GM19468 (cell line): ENCODE measurements at regions not wholly inside any gene's neighbourhood (a gene's known extent, or its start where the extent isn't known, plus 50 kb on each side); places are given as distances from the start of the nearest gene placed in this dataset.

Experiments used
- ATAC-seq: cut with Tn5 transposase; IDR thresholded peaks from one replicate; pipeline ENCODE4 v1.9.1; 2021; ENCODE audit warnings: mild to moderate bottlenecking, moderate library complexity, moderate number of reproducible peaks; ENCODE audit not compliant: unreplicated experiment; ENCODE audit errors: extremely low read depth

- ATAC-seq, result no peak
These were observed 454.5 kb downstream of the SUCLA2 start for GRCh38 chr13:47546391-47547225.

GRCh38 chr13:47545201-47546024 is 455.7 kb downstream of the SUCLA2 start:
- no peak for ATAC-seq

DNA sequence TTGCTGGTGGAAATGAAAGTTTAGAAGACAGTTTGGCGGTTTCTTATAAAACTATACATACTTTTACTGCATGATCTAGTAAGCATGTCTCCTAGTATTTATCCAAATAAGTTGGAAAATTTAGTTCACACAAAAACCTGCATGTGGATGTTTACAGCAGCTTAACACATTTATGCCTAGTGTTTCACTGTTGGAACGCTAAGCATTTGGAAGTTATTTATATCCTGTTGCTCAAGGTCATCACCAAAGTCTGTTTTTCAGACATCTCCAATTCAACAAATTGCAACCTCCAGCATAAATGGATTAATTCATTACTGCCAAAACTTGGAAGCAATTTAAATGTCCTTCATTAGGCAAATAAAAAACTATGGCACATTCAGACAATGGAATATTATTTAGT is 461.8 kb downstream of the SUCLA2 start:
- ATAC-seq, result no peak

GRCh38 chr13:47523771-47524170 is 477.3 kb downstream of the SUCLA2 start:
- no peak for ATAC-seq

DNA sequence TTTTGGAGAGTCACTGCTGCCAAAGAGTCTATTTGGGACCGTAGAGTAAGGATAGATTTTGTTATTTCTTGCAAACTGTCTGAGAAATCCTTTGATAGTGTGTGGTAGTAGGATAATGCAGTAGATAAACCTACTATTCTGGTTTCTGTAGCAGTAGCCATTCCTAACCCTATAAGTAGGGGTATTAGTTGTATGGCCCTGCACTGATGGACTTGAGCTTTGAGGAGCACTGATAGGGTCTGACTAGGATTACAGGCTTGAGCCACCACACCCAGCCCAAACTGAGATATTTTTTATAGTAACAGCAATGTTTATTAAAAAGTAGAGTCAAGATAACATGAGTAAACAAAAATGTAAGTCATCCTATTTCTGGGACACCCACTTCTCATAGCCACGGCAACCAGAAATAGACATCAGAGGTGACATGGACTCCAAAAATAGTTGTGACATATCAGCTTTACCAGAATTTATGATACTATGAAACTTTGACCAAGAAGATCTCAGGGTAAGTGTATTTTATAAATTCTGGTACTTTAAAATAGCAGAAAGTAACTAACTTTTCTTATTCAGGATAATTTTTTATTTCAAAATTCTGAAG is 479.1 kb downstream of the SUCLA2 start:
- ATAC-seq, result no peak

DNA sequence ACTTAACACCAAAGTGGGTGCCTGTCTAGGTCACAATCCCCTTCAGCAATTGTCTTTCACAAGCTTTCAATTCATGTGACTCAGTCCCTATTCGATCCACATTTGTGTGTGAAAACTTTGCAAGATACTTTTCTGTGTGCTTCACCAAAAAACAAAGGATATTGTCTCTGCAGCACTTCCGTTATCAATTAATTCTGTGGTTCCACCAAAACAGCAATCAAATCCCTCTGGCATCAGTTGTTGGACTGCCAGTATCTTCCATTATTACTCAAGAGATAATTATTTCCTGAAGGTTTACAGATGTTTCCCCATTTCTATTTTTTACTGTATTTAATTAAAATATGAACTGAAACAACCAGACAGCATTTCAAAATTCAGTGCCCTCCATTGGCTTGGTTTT is 481.4 kb downstream of the SUCLA2 start:
- ATAC-seq, result no peak

DNA sequence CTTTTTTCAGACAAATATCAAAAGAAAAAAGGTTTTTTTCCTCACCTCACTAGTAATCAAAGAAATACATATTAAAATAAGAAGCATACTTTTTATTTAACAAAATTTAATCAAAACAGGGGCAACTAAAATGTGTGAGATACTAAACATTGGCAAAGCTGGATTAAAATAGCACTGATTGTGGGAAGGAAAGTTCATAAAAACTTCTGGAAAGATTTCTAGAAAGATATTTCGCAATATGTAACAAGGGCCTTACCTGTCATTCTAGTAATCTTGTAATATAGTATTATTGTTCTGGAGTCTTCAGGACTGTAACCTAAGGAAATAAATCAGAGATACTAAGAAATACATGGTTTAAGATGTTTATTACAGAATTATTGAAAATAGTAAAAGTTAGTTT is 482.5 kb downstream of the SUCLA2 start:
- ATAC-seq, result no peak

GRCh38 chr13:47511647-47512046 is 489.4 kb downstream of the SUCLA2 start:
- no peak for ATAC-seq

DNA sequence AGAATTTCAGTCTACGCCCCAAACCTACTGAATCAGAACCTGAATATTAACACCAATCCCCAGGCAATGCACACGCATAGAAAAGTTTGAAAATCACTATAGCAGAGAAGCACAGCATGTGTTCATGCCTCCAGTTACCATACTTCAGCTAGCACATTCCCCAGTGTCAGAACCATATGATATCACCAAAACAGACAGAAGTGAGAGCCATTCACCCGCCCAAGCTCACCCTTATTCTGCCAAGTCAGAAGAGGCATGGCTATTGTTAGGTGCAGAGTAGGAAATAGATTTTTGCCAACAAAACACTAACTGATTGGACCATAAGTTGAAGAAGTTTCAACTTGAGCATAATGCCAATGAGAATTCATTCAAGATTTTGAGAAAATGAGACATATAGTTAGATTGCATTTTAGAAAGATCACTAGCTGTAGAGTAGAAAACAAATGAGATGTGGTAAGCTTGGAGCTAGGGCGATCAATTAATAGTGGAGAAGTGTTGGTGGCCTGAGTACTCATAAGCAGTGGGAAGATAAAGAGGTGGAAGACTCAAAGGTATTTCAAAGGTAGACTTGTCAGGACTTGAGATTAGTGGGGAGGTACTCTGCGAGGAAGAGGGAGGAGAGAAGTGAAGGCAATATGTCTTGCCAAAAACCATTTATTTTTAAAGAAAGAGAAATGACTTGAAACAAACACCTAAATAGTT is 492.4 kb downstream of the SUCLA2 start:
- no peak for ATAC-seq

DNA sequence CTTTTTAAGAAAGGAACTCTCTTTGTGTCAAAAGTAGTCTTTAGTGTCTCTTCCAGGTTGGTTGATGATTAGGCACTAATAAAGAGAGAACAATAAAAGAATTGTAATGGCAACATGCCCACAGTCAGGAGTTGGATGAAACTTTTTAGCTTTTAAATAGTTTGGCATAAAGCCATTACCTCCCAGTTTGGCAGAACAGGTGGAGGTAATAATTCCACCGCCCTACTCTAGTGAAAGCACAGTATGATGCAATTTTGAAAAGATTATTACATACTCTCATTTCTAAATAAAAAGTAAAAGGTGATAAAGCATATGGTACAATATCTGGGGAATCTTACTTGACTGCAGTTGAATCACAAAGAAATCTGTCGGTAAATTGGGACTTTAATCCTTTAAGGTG is 497.6 kb downstream of the SUCLA2 start:
- ATAC-seq, result no peak

- ATAC-seq, result no peak
These were observed 498.9 kb downstream of the SUCLA2 start for GRCh38 chr13:47502166-47502565.

- ATAC-seq, result no peak
These were observed 501.5 kb downstream of the SUCLA2 start for GRCh38 chr13:47499358-47500150.

- ATAC-seq, result no peak
These were observed 516.5 kb downstream of the SUCLA2 start for GRCh38 chr13:47484548-47484947.

GRCh38 chr13:47481536-47481935 is 519.5 kb downstream of the SUCLA2 start:
- ATAC-seq, result no peak

DNA sequence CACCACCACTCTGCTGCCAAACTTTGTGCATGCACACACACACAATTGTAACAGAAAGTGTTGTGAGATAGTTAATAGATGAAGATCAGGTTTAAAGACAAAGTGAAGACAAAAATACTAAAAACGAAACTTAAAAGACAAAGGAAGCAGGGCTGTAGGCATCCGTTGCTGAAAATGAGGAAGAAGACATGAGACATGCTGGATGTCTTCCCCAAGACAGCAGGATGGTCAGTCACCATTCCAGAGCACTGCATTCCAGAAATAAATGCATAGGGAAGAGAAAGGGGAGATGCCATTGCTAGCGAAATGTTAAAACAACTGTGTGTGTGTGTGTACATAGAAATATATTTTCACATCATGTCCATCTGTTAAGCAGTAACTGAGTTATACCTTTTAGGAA is 520.1 kb downstream of the SUCLA2 start:
- ATAC-seq, result no peak

DNA sequence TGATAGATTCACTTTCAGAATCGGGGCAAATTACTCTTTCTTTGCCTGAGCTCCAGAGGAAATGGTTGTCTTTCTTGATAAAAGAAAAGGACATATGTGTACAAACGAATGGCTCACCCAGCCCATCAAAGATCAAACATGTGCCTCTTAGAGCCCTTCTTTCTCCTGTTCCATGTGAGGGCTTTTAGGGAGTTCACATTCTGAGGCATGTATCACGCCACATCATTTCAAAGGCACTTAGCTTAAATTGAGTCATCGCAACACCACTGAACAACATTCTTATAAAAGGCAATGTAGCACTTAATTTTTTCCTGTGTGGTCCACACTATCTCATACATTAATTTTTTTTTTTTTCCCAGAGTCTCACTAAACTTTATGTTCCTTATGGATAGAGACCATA is 521.0 kb downstream of the SUCLA2 start:
- no peak for ATAC-seq

DNA sequence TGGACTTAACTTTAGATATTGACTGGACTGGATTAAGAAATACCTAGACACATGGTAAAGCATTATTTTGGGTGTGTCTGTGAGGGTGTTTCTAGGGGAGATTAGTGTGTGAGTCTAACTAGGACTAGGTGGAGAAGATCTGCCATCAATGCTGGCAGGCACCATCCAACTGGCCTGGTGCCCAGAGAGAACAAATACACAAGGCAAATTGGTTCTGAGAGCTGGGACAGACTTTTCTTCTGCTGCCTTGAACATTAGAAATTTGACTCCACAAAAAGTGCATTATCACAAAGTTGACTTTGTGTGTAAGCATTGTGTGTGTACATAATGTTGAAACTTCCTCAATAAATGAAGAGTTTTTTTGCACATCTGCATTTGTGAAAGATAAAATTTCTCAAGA is 522.1 kb downstream of the SUCLA2 start:
- ATAC-seq, result no peak

DNA sequence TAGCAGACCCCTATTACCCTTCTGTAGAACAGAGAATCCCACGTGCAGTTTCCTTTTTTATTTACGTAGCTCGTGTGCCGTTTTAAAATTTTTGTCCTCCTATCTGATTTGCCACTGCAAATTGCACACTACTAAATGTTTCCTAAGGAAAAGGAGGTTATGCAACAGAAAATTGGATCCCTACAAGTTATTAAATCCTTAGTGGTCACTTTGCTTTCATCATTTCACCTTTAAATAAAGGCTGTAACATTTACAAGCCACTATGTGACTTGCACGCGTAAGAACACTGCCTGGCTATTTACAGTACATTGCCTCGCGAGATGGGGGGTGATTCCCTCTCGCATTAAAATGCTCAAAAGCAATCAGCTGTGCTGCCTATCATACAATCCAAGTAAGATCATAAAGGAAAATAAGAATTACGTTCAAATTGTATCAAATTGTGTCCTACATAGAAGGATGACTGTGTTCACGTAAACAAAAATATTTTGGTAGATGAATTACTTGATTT is 525.6 kb downstream of the SUCLA2 start:
- ATAC-seq, result no peak

DNA sequence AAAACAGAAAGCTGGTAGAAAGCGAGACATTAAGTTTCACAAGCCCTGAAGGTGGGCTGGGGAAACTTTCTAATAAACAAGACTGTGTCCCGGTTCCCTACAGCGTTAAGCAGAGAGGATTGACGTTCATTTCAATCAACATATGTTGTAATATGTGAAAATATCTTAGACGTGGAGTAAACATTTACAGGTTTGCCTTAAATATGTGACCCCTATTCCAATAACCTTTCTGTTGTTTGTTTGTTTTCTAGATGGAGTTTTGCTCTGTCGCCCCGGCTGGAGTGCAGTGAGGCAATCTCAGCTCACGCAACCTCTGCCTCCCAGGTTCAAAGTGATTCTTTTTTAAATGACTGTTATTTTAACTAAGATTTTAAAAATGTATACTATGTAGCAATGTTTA is 526.2 kb downstream of the SUCLA2 start:
- no peak for ATAC-seq

- no peak for ATAC-seq
These were observed 526.7 kb downstream of the SUCLA2 start for GRCh38 chr13:47474326-47474725.
